ENCODE measurements at regions not wholly inside any gene's neighbourhood (a gene's known extent, or its start where the extent isn't known, plus 50 kb on each side); places are given as distances from the start of the nearest gene placed in this dataset.
"Not testable (repeated sequence)": the region's sequence is repeated elsewhere in the genome, so short reads cannot be mapped to it uniquely, and the experiment has no call there.

DNA sequence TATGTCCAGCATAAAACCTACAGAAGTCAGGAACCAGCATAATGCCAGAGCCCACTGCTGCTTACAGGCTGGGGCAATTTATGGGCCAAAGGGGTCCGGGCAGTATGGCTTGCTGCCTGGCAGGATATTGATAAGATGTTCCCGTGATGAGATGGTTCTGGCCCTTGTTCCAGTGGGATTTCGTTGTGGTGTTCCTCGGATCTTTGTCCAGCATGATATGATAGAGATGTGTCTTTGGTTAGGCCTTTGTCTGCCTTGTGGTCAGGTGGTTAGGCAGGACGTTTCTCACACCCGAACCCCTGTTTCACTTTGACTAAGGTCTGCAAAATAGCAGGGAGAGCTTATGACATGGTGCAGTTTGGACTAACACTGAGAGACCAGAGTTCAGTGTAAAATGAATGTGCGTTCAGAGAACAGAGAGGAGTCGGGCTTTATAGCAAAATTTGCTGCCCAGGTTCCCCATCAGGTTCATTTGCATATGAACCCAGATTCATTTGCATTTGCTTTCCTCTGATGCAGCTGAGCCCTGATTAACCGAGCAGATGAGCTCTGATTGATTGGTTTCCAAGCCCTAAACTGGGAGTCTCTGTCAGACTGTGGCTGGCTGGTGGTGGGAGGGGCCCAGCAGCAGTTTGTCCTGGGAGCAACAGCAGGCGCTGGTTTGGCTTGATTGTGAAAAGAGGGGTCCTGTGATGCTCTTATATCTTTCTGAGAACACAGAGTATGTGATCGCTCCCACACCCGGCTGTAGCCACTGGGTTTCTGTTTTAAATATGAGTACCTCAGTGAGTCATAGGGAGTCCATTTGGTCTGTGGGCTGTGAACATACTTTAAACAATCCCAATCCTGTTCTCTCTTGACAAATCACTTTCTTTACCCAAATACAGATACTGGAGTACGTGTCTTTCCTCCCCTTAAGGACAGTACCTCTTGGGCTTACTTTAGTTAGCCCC, 156.3 kb upstream of the PZP start:
- peak; percentile 20 to 33 for DNase-seq

DNA sequence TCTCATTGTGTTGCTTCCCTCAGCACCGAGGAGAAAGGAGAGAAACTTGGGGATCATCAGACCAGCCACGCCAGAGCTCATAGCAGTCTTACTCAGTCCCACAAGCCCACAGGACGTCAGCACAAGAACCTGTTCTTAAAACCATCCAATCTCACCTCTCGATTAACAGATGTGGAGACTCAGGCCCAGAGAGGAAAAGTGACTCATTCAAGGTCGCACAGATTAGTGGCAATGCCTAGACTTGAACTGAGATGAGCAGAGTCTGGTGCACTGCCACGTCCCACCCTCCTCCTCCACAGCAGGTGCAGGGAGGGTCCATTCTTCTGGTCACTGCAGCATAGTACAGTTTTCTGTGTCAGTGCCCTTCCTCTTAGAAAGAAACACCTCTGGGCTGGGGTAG, 154.9 kb upstream of the PZP start:
- no peak for DNase-seq

DNA sequence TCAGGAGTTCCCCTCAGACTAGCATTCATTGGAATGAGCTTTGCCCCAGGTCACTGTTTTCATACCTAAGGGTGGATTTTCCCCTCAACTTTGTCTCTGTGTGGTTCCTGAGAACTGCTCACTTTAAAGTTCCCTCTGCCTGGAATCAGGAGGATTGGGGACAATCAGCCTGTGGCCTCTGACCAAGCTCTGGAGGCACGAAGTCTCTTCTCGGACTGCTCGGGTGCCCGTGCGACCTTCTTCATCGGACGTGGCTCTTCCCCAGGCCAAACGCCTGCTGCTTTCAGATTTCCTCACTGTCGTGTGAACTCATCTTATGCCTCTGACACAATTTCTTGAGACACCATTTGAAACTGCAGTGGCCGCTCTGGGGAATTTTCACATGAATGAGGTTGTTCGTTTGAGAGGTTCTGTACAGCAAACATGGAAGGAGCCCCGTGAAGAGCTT, 153.7 kb upstream of the PZP start:
- no peak for DNase-seq

DNA sequence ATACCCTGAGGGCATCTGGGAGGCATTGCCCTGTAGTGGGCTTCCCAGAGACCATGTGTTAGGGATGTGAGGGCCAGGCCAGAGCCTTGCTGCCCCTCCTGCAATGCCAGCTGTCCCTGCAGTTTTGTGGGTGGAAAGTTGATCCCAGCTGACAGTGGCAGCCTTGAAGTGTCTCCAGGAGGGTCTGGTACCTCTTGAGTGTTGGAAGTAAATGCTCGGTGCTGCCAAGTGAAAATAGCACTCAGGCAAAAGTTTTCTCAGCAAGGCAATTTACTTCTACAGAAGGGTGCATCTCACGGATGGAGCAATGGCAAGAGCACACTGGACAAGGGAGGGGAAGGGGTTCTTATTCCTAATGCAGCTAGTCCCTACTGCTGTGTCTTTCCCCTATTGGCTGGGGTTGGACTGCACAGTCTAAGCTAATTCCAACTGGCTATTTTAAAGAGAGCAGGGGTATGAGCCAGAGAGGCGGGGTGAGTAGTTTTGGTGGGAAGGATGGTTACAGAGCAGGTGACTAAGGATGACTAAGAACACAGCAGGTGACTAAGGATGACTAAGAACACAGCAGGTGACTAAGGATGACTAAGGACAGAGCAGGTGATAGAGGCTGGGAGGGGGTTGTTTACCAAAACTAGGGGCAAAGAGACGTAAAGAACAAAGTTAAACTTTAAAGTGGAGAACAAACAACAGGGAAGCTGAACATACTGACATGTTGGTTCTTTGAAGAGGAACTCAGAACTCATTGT, 146.0 kb upstream of the PZP start:
- DNase-seq, result not testable (repeated sequence)

DNA sequence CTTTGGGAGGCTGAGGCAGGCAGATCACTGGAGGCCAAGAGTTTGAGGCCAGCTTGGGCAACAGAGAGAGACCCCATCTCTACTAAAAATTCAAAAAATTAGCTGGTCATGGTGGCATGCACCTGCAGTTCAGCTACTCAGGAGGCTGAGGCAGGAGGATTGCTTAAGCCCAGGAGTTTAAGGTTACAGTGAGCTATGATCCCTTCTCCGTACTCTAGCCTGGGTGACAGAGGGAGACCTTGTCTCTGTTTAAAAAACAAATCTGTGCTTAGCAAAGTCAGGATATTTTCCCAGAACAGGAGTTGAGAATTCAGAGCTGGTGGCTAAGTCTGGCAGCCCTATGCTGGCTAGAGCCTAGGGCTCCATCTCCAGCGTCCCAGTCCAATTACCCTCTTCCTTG, 142.9 kb upstream of the PZP start:
- no peak for DNase-seq

DNA sequence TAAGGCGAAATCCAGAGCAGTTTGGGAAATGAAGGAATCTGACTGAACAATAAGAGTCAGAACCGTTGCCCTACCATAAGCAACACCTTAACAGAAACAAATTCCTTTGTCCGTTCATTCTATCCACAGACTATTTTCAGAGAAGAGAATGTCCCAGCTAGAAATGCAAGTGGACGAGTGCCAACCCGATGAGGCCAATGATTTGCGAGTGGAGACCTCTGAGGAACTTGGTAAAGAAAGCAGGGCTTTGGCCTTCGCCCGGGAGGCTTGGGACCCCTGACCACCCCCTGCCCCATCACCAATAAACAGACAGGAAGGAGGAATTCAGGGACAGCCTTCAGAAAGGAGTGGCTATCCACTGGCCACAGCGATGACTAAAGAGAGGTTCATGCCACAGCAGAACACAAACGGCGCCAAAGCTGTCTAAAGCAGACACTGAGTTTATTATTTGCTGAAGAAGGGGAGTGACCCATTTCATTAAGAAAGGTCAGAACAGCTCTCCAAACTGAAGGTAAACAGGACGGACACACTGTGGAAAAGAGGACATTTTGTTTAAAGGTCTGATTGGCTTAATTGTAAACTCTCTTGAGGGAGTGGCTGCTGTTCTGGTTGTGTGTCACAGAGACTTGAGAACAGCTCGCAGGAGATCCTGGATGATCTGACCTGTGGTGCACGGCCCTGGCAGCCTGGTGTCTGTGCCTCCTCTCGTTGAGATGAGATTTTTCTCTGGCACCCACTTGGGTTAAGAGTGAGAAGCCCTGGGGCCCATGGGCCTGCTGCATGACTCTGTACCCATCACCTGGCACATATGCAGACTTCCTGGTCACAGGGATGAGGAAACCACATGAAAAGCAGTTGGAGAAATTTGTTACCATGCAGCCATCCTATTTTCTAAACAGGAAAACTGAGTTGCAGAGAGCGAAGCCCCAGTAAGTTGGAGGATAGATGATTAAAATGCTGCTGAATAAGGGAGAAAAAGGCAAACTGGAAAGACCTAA, 142.0 kb upstream of the PZP start:
- DNase-seq, result no peak

DNA sequence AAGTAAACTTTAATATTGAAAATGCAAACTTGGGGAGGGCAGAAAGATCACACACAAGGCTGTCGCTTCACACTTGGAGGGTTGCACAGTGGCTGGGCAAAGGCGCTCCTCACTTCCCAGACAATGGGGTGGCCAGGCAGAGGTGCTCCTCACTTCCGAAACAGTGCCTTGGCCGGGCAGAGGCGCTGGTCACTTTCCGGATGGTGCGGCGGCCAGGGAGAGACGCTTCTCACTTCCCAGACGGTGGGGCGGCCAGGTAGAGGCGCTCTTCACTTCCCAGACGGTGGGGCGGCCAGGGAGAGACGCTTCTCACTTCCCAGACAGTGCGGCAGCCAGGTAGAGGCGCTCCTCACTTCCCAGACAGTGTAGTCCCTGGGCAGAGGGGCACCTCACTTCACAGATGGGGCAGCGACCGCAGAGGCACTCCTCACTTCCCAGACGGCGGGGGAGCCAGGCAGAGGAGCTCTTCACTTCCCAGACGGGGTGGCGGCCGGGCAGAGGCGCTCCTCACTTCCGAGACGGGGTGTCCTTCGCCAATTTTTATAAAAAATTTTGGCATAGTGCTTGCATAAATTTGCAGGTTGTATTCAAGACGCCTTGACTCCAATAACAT, 140.8 kb upstream of the PZP start:
- DNase-seq, result no peak

DNA sequence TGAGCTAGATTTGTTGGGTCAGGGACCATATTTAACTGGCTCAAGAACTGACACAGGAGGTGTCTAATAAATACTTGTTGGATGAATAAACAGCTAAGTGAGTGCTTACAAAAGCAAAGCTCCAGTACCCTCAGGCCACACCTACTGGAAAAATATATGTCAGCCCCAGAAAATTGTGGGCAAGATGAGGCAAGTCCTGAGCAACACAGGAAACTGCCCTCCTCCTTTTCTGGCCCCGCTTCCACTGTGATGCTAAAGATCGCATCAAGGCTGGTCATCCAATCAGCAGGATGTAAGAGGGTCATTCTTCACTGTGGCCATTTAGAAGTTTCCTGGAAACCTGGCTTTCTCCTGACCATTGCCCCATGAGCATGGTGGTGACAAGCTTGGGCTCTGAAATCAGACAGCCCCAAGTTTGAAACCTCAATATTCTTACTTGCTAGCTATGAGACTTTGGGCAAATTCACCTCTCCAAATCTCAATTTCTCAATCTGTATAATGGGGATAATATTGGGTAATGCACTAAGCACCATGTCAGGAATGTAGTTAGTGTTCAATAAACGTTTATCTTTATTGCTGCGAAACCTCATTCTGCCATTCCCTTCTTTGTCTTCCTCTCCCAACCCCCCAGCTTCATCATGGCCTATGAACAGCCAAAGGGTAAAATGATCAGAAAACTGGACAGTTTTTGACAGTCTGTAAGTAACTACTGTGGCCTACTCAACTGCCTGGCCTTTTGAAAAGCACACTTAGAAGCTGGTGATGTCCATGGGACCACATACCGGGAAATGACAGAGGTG, 139.3 kb upstream of the PZP start:
- DNase-seq, result no peak

DNA sequence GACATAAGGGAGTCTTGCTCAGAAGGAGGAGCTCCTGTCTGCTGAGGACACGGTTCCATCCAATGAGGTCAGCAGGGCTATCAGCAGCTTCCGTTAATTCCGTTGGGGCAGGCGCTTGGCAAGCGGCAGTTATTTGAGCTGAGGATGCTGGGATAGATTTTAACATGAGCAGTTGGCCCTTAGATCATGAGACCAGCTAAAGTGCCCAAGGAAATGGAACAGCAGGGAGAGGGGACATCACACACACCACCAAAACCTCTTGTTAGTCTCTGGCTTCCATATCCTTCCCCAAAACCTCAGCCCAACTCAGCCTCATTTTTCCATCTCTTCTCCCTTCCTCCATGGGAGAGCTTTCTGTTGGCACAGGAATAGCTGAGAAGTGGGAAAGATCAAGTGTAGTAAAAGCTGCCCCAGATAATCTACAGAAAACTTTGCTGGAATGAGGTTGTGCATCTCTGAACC, 138.7 kb upstream of the PZP start:
- no peak for DNase-seq

DNA sequence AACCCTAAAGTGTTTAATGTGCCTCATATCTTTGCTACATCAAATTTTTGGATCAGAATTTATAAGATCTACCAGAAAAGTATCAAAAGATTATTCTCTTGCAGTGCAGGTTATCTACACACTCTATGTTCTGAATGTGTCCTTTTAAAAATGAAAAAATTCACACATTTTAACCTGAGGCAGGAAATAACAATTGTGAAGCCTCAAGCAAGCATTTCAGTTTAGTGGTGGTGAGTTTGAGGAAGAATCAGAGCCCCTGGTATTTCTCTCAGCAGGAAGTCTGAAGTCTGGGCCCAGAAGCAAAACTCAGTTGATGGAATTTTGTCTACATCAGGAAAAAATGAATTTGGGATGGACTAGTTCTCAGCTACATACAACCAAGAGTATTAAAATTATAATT, 137.0 kb upstream of the PZP start:
- no peak for DNase-seq

DNA sequence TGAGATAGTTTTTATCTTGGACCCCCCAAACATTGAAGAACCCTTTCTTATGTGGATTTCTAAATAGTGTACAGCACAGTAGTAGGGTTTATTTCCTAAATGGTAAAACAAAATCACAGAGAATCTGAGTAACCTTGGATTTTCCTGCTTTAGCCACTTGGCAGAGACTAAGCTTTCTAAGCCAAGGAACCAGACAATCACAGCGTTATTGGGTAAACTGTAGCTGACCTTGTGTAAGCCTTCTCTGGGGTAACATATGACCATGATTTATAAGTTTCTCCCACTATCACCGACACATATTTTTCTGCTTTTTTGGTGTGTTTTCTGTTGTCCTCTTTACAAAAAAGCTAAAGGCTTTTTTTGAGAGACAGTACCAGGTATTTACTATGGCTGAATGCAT, 136.3 kb upstream of the PZP start:
- DNase-seq, result no peak

DNA sequence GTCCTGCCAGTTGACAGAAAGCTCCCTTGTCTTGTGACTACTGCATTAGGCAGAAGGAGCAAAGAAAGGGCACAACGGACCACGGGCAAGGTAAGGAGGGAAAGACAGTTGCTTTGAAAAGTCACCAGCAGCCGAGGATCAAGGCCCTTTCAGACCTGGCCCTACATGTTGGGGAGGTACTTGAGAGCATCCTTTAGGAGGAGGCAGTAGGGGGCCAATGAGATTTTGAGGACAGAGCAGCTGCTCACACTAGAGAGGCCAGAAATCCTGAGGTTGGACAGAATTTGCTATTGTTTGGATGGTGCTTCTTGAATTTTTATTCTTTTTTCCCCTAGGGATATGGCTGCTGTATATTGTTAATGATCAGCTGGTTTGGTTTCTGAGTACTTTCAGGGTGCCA, 135.5 kb upstream of the PZP start:
- DNase-seq, result no peak

DNA sequence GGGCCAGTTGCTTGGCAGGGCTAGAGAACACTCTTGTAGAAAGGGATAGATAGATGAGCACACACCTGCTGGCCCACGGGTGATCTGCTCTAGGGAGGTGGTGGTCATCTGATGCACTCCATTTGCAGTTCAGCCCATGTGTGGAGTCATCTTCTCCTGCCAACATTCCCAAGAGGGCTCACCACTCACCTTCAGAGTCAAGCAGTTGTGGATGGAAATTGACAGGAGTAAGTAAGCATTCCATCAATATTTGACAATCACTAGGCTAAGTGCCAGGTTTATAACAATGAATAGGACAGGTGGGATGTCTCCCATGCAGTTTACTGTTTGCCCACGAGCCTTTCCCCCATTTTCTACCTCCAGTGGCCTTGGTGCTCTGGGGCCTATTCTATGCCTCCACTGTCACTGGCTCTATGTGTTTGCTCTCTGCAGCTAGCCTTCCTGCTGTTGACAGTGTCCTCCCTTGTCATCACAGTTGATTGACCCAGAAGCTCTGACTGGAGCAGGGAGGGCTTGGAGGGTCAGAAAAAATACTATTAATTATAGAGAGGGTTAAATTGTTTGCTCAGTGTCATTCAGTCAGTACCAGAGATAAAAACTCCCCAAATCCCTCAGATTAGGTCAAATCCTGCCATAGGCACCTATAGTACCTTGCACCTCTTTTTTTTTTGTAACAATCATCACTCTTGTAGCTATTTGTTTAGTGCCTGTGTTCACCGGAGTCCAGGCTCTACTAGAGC, 134.6 kb upstream of the PZP start:
- no peak for DNase-seq

DNA sequence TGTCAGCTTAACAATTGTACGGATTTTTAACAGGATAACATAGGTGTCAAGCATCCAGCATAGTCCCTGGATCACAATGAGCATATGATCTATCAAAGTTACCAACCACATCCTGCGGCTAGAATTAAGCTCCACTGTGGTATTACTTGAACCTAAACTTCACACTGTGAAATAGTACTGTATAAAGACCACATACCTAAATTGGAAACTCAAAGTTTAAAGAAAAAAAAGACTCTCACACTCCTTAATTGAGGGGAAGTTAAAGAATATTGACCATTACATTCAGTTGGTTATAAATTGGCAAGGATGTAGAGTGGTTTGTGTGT, 133.0 kb upstream of the PZP start:
- DNase-seq, result no peak

DNA sequence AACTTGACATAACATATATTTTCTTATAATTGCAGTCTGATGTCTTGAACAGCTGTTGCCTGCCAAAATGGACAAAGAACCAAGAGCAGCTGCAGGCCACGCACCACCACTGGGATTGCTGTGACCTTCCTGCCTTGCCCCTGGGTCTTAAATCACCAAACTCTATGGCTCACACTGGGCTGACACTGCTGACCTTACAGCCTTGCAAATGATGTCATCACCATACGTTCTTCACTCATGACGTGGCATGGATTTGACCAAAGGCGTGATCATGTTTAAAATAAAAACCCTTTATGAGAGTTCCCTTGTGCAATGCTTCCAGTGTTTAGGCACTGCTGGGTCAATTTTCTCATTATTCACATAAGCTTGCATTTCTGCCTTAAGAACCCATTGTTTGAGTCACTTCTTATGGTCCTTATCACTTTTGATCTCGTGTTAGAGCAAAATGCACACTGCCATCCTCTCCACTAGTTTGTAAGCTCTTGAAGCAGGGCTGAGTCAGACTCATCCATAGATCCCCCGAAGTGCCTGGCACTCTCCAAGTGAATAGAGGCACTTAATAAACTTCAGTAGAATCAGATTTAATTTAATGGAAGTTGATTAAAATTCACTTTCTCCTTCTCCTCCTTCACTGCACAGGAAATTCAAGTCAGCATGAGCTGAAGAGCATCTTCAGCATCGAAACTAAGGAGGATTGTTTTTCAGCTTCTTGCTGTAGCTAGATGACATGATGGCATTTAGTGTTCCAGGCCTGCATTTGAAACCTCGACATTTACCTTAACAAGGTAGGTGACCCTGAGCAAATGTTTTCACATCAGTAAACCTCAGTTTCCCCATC, 132.4 kb upstream of the PZP start:
- DNase-seq, result no peak

DNA sequence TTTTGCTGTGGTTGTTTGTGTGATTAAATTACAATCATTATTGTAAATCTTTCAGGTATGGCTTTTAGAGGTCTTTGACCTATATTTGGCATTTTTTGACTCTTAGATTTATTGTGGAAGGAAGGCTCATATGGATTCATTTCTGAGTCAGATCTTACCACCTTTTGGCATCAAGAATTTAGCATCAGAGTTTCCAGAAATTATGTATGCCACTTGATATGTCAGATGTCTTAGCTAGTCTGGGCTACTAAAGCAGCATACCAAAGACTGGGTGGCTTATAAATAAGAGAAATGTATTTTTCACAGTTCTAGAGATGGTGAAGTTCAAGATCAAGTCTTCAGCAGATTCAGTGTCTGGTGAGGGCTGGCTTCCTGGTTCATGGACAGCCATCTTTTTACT, 129.5 kb upstream of the PZP start:
- no peak for DNase-seq

DNA sequence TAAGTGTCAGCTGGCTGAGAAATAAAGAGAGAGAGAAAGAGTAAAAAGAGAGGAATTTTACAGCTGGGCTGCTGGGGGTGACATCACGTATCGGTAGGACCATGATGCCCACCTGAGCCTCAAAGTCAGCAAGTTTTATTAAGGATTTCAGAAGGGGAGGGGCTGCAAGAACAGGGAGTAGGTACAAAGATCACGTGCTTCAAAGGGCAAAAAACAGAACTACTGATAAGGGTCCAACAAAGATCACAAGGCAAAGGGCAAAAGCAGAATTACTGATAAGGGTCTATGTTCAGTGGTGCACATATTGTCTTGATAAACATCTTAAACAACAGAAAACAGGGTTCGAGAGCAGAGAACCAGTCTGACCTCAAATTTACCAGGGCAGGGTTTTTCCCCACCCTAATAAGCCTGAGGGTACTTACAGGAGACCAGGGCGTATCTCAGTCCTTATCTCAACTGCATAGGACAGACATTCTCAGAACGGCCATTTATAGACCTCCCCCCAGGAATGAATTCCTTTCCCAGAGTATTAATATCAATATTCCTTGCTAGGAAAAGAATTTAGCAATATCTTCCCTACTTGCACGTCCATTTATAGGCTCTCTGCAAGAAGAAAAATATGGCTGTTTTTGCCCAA, 128.3 kb upstream of the PZP start:
- not testable (repeated sequence) for DNase-seq

DNA sequence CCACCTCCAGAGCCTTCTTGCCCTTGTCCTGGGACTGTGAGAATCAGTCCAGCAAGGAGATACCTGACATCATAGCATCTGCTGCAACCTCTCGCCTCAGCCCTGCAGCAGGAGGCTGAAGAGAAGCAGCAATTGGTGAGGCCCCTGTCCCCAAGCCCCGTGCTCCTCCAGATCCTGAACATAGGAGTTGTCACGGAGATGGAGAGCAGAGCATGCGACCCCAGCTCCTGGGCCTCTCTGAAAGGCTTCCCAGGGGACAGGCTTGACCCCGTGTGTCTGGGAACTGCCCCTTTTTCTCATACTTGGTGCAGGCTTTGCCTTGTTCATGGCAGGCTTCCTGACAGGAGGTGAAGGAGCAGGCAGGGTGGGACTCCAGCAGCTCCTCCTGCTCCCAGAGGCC, 127.7 kb upstream of the PZP start:
- no peak for DNase-seq

DNA sequence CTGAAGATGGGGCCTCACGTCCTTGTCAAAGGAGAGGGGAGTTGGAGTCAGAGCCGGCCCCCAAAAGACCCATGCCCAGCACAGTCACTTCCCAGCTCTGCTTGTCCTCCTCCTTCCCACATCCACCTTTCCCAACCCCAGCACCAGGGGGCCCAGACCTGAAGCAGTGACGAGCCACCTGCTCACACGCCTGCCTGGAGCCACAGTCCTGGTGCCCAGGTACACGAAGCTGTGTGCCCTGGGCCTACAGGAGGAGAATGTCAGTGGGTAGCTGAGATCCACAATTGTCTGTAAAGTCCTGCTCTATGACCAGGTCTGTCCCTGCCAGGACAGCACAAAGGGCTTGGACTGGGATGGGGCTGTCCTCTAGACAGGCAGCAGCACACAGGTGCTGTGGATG, 126.8 kb upstream of the PZP start:
- no peak for DNase-seq
